ENCODE measurements at regions not wholly inside any gene's neighbourhood (a gene's known extent, or its start where the extent isn't known, plus 50 kb on each side); places are given as distances from the start of the nearest gene placed in this dataset.

- Histone ChIP-seq H3K27me3 (no peaks in the 10 kb centered on the region), H3K9me3 (no peaks in the 10 kb centered on the region), H3K4me1 (no peaks in the 10 kb centered on the region), H3K27ac (no peak overlapping the region), H3K36me3 (no peaks in the 10 kb centered on the region), H3K4me3 (no peak overlapping the region)
- TF ChIP-seq CTCF (IDR thresholded peaks at IDR 0.05), result no peak
- TF ChIP-seq EP300 (IDR thresholded peaks at IDR 0.05), result no peak
- no peak for TF ChIP-seq POLR2A (IDR thresholded peaks at IDR 0.05)
- TF ChIP-seq POLR2AphosphoS5 (IDR thresholded peaks at IDR 0.05), result no peak
- 60 to 81% methylated on average over 1 of the region's 1 CpG for WGBS, 2 donors (ENCODE audit: low coverage in 1 of 2)
- ATAC-seq, result no peak
Measured at GRCh38 chr22:22761606-22761962, 117.2 kb downstream of the GGTLC2 start.

GRCh38 chr22:22761963-22762772 is 117.8 kb downstream of the GGTLC2 start:
- Histone ChIP-seq H3K9me3 (no peaks in the 10 kb centered on the region), H3K27me3 (peaks cover 1% of the 10 kb centered on the region), H3K4me1 (no peaks in the 10 kb centered on the region), H3K36me3 (no peaks in the 10 kb centered on the region), H3K27ac (no peak overlapping the region), H3K4me3 (no peak overlapping the region)
- WGBS, 2 donors (ENCODE audit: low coverage in 1 of 2), result 79% methylated on average over 3 of the region's 8 CpGs; no CpG with 5 or more reads in 1 of the 2 donors
- no peak for ATAC-seq
- TF ChIP-seq POLR2AphosphoS5 (IDR thresholded peaks at IDR 0.05) (no peak), EP300 (IDR thresholded peaks at IDR 0.05) (no peak), POLR2A (IDR thresholded peaks at IDR 0.05) (no peak), CTCF (IDR thresholded peaks at IDR 0.05) (no peak)

DNA sequence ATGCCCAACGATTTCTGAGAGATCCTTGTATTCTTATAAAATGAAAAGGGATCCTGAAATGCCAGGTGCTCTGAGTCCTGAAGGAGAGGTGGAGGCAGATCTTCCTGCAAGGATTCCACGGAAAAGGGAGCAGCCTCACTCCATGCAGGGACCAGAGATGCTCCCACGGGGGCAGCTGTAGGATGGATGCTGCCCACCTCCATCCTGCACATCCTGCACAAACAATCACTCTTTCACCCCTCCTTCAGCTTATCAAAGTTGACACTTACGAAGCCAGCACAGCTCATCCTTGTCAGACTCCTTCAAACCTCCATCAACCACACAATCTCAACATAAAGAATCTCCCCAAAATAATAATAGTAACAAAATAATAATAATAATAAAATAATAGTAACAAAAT is 119.1 kb downstream of the GGTLC2 start:
- no peak for ATAC-seq
- Histone ChIP-seq H3K4me3 (no peak overlapping the region), H3K27ac (no peak overlapping the region), H3K36me3 (no peaks in the 10 kb centered on the region), H3K27me3 (peaks cover 15% of the 10 kb centered on the region), H3K4me1 (no peaks in the 10 kb centered on the region), H3K9me3 (no peaks in the 10 kb centered on the region)
- WGBS, 2 donors (ENCODE audit: low coverage in 1 of 2), result 76 to 81% methylated on average over 2 to 4 of the region's 4 CpGs
- no peak for TF ChIP-seq POLR2A (IDR thresholded peaks at IDR 0.05)
- no peak for TF ChIP-seq EP300 (IDR thresholded peaks at IDR 0.05)
- no peak for TF ChIP-seq POLR2AphosphoS5 (IDR thresholded peaks at IDR 0.05)
- no peak for TF ChIP-seq CTCF (IDR thresholded peaks at IDR 0.05)

- 33% methylated on average over 1 of the region's 2 CpGs; no CpG with 5 or more reads in 1 of the 2 donors for WGBS, 2 donors (ENCODE audit: low coverage in 1 of 2)
- ATAC-seq, result no peak
Measured at GRCh38 chr22:22764085-22764484, 119.7 kb downstream of the GGTLC2 start.

More at GRCh38 chr22:22764085-22764484, 119.7 kb downstream of the GGTLC2 start:
- H3K27me3 ChIP-seq, result peaks cover 20% of the 10 kb centered on the region
- no peak overlapping the region for H3K4me3 ChIP-seq
- no peak overlapping the region for H3K27ac ChIP-seq
- peaks cover 0 to under 1% (median 0%) of the 10 kb centered on the region in 3 donors for H3K9me3 ChIP-seq
- H3K36me3 ChIP-seq, result no peaks in the 10 kb centered on the region
- no peak for TF ChIP-seq POLR2AphosphoS5 (IDR thresholded peaks at IDR 0.05)
- TF ChIP-seq EP300 (IDR thresholded peaks at IDR 0.05), result no peak
- no peak for TF ChIP-seq CTCF (IDR thresholded peaks at IDR 0.05)
- no peak for TF ChIP-seq POLR2A (IDR thresholded peaks at IDR 0.05)
- no peaks in the 10 kb centered on the region for H3K4me1 ChIP-seq

Data from gastroesophageal sphincter (tissue), 4 donors.